Left ventricle myocardium inferior (tissue), 1 donor: ENCODE measurements at regions not wholly inside any gene's neighbourhood (a gene's known extent, or its start where the extent isn't known, plus 50 kb on each side); places are given as distances from the start of the nearest gene placed in this dataset.

Experiments used
- DNase-seq: peaks from one replicate; pipeline ENCODE4 v3.0.0-alpha.2; 2020
- H3K27ac ChIP-seq: fragments of 200-600 bp; replicated peaks from 2 replicates; pipeline ENCODE4 v1.8.0; 2021
- H3K27me3 ChIP-seq: fragments of 200-600 bp; 2 replicates; pipeline ENCODE4 v1.8.0; 2021; ENCODE audit warnings: low read depth
- H3K36me3 ChIP-seq: fragments of 200-600 bp; 2 replicates; pipeline ENCODE4 v1.8.0; 2021
- H3K4me1 ChIP-seq: fragments of 200-600 bp; 2 replicates; pipeline ENCODE4 v1.8.0; 2021
- H3K4me3 ChIP-seq: fragments of 200-600 bp; 2 replicates; pipeline ENCODE4 v1.8.0; 2021; ENCODE audit warnings: mild to moderate bottlenecking, moderate library complexity
- H3K9me3 ChIP-seq: fragments of 200-600 bp; replicated peaks from 2 replicates; pipeline ENCODE4 v1.8.0; 2021
- intact Hi-C: fragments of 100-400 bp; cut with micrococcal nuclease; formaldehyde crosslinking; loops from one replicate; pipeline ENCODE4 v1.11.0; 2022
- TF ChIP-seq, protein P1 (sequence below): fragments of 200-600 bp; IDR thresholded peaks from 2 replicates; pipeline ENCODE4 v1.8.0; 2021; ENCODE audit warnings: antibody characterized with exemption, mild to moderate bottlenecking, borderline replicate concordance
- donor health status: DM: no; HTN: yes; CAD: no; lungs with severe emphysema.

DNA sequence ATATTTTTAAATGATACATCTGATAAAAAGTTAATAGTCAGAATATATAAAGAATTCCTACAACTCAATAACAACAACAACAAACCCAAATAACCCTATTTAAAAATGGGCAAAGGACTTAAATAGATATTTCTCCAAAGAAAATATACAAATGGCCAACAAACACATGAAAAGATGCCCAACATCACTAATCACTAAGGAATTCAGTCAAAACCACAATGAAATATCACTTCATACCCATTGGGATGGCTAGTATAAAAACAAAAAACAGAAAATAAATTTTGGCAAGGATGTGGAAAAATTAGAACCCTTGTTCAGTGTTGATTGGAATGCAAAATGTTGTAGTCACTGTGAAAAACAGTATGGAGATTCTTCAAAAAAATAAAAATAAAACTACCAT lies 184.8 kb upstream of the RAB4A start:
- Histone ChIP-seq H3K4me1 (peaks cover 12% of the 10 kb centered on the region), H3K9me3 (peaks cover 24% of the 10 kb centered on the region), H3K27ac (no peak overlapping the region), H3K36me3 (no peaks in the 10 kb centered on the region), H3K27me3 (no peaks in the 10 kb centered on the region), H3K4me3 (no peak overlapping the region)
- no peak for DNase-seq
- TF ChIP-seq, protein P1, sequence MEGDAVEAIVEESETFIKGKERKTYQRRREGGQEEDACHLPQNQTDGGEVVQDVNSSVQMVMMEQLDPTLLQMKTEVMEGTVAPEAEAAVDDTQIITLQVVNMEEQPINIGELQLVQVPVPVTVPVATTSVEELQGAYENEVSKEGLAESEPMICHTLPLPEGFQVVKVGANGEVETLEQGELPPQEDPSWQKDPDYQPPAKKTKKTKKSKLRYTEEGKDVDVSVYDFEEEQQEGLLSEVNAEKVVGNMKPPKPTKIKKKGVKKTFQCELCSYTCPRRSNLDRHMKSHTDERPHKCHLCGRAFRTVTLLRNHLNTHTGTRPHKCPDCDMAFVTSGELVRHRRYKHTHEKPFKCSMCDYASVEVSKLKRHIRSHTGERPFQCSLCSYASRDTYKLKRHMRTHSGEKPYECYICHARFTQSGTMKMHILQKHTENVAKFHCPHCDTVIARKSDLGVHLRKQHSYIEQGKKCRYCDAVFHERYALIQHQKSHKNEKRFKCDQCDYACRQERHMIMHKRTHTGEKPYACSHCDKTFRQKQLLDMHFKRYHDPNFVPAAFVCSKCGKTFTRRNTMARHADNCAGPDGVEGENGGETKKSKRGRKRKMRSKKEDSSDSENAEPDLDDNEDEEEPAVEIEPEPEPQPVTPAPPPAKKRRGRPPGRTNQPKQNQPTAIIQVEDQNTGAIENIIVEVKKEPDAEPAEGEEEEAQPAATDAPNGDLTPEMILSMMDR, result no peak
- intact Hi-C loops, result no loop called here

DNA sequence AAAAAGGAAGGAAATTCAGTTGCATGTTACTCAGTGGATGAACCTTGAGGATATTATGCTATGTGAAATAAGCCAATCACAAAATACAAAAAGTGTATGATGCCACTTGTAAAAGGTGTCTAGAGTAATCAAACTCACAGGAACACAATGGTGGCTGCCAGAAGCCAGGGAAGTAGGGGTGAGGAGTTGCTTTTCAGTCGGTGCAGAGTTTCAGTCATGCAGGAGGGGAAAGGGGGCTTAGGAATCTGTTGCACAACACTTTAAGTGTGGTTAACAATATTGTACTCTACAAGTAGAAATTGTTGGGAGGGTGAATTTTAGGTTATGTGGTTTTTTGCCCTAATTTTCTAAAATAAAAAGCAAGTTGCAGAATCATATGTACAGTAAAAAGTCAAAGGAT lies 184.2 kb upstream of the RAB4A start:
- Histone ChIP-seq H3K4me1 (peaks cover 12% of the 10 kb centered on the region), H3K4me3 (no peak overlapping the region), H3K27ac (no peak overlapping the region), H3K36me3 (no peaks in the 10 kb centered on the region), H3K9me3 (peaks cover 22% of the 10 kb centered on the region), H3K27me3 (no peaks in the 10 kb centered on the region)
- no peak for DNase-seq
- TF ChIP-seq, protein P1, result no peak
- intact Hi-C loops, result no loop called here

DNA sequence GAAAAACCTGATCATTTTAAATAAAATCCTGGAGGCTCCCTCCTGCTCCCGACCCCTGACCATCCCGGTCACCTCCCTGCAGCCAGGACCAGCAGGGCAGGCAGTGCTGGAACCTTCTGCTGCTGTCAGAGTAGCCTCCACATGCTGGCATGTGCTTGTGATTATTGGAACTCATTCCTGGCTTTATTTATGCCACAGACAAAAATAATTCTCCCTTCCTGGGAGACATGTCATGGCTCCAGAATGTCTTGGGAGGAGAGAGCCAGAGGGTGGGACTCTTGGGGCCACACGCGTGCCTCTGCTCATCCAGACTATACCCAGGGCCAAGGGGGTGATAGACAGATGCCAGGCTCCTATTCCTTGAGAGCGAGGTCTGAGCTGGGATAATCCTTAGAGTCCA lies 183.6 kb upstream of the RAB4A start:
- Histone ChIP-seq H3K27me3 (no peaks in the 10 kb centered on the region), H3K27ac (no peak overlapping the region), H3K9me3 (peaks cover 16% of the 10 kb centered on the region), H3K36me3 (no peaks in the 10 kb centered on the region), H3K4me1 (peaks cover 12% of the 10 kb centered on the region), H3K4me3 (no peak overlapping the region)
- no peak for DNase-seq
- intact Hi-C loops, result no loop called here
- TF ChIP-seq, protein P1, result no peak

DNA sequence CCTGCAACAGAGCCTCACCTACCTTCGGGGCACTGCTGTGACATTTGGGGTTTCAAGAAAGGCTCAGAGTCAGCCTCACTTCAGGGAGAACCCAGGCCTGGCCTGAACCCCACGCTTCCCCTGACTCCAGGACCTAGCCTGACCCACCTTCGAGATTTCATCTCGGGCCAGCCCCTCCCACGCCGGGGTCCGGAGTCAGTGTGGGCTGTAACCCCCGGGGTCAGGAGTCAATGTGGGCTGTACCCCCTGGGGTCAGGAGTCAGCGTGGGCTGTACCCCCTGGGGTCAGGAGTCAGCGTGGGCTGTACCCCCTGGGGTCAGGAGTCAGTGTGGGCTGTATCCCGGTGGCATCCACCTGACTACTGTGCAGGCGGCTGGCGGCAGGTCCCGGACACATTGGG lies 183.0 kb upstream of the RAB4A start:
- intact Hi-C loops, result no loop called here
- H3K27me3 ChIP-seq, result no peaks in the 10 kb centered on the region
- no peaks in the 10 kb centered on the region for H3K36me3 ChIP-seq
- peaks cover 10% of the 10 kb centered on the region for H3K9me3 ChIP-seq
- TF ChIP-seq, protein P1, result no peak
- H3K4me3 ChIP-seq, result no peak overlapping the region
- DNase-seq, result no peak
- H3K4me1 ChIP-seq, result peaks cover 12% of the 10 kb centered on the region
- no peak overlapping the region for H3K27ac ChIP-seq

DNA sequence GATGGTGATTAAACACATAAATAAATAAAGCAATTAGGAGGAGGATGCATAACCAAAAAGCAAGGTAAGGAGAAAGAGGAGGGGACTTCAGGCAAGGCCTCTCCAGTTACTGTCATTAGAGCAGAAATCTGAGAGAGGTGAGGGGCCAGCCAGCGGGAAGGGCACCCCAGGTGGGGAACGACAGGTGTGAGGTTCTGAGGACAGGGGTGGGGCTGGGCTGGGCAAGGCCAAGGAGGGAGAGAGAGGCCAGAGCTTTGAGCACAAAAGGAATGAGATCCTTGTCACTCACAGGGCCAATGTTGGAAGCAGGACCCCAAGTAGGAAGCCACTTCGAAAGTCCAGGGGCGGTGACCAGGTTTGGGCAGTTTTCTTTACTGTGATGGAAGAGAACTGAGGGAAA lies 182.2 kb upstream of the RAB4A start:
- no peak overlapping the region for H3K27ac ChIP-seq
- H3K4me3 ChIP-seq, result no peak overlapping the region
- H3K36me3 ChIP-seq, result no peaks in the 10 kb centered on the region
- peaks cover 12% of the 10 kb centered on the region for H3K4me1 ChIP-seq
- H3K9me3 ChIP-seq, result peaks cover 2% of the 10 kb centered on the region
- DNase-seq, result no peak
- no peaks in the 10 kb centered on the region for H3K27me3 ChIP-seq
- TF ChIP-seq, protein P1, result no peak
- intact Hi-C loops, result no loop called here
